SK-N-MC (cell line): ENCODE measurements at regions not wholly inside any gene's neighbourhood (a gene's known extent, or its start where the extent isn't known, plus 50 kb on each side); places are given as distances from the start of the nearest gene placed in this dataset.

ENCODE experiments used
- EZH2 ChIP-seq: fragments of 200-600 bp; sonication (generic); IDR thresholded peaks from one replicate; pipeline ENCODE4 v1.6.1; 2017; ENCODE audit warnings: antibody characterized with exemption
- POLR2AphosphoS5 ChIP-seq: IDR thresholded peaks from 2 replicates; pipeline ENCODE4 v1.6.1; 2012; ENCODE audit warnings: mild to moderate bottlenecking, low read depth, low read length, borderline replicate concordance

- TF ChIP-seq POLR2AphosphoS5 (no peak), EZH2 (no peak)
Measured at GRCh38 chr4:32631831-32632230, 1911.7 kb downstream of the PCDH7 start.
